Cardiac fibroblast (primary cell): ENCODE measurements at regions not wholly inside any gene's neighbourhood (a gene's known extent, or its start where the extent isn't known, plus 50 kb on each side); places are given as distances from the start of the nearest gene placed in this dataset.

Experiments used
- DNase-seq, 2 donors: peaks; one replicate each; pipeline versions ENCODE4 v3.0.0 to v3.0.0-alpha.2; 2010; ENCODE audit warnings: low read depth in 2 of 2
- H3K4me3 ChIP-seq, 2 donors: replicated peaks in 1 of 2; 1 replicate in 1 of 2; 2 replicates in 1 of 2; pipeline ENCODE4 v1.5.1; 2011; ENCODE audit warnings: low read depth in 2 of 2, low read length in 2 of 2, mild to moderate bottlenecking in 2 of 2, moderate library complexity in 1 of 2
- TF ChIP-seq, protein P1 (sequence below): IDR thresholded peaks from one replicate; pipeline ENCODE4 v1.5.1; 2011; ENCODE audit warnings: low read depth, mild to moderate bottlenecking, low read length, inconsistent platforms

DNA sequence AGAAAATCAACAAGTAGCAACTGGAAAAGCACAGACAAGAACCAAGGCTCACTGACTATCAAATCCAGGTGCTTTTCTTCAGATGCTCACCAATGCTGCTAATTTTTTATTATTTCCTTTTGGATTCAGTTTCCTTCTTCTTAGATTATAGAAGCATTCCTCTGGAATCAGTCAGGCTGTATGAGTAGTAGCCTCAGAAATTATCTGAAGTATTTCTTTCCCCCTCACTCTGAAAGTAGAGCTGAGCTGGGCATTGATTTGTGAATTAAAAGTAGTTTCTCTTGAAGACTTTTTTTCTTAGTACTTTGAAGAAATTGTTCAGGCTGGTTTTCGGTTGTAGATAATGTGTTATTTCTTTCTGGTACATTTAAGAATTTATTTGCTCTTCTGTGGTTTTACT is 273.7 kb downstream of the NOL4 start:
- TF ChIP-seq, protein P1, sequence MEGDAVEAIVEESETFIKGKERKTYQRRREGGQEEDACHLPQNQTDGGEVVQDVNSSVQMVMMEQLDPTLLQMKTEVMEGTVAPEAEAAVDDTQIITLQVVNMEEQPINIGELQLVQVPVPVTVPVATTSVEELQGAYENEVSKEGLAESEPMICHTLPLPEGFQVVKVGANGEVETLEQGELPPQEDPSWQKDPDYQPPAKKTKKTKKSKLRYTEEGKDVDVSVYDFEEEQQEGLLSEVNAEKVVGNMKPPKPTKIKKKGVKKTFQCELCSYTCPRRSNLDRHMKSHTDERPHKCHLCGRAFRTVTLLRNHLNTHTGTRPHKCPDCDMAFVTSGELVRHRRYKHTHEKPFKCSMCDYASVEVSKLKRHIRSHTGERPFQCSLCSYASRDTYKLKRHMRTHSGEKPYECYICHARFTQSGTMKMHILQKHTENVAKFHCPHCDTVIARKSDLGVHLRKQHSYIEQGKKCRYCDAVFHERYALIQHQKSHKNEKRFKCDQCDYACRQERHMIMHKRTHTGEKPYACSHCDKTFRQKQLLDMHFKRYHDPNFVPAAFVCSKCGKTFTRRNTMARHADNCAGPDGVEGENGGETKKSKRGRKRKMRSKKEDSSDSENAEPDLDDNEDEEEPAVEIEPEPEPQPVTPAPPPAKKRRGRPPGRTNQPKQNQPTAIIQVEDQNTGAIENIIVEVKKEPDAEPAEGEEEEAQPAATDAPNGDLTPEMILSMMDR: no peak
- no peak overlapping the region for H3K4me3 ChIP-seq
- DNase-seq: peak in 1 of 2 donors; percentile 35

DNA sequence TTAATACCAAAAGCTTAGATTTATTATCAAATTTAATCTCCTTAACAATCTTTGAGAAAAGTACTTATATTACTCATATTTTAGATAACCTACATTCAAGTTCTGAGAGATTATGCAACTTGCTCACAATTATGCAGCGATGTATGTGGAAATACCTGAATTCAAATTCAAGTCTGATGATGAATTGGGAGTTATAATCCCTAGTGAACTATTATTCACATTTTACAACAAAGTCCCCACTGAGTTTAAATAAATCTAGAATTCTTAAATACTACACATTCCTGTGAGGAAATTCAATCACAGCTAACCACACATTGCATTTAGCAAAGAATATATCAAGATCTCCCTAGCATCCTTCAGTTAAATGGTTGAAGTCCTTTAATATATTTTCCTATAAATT is 278.4 kb downstream of the NOL4 start:
- TF ChIP-seq, protein P1: no peak
- H3K4me3 ChIP-seq: no peak overlapping the region
- DNase-seq: peak in 1 of 2 donors; percentile 73

DNA sequence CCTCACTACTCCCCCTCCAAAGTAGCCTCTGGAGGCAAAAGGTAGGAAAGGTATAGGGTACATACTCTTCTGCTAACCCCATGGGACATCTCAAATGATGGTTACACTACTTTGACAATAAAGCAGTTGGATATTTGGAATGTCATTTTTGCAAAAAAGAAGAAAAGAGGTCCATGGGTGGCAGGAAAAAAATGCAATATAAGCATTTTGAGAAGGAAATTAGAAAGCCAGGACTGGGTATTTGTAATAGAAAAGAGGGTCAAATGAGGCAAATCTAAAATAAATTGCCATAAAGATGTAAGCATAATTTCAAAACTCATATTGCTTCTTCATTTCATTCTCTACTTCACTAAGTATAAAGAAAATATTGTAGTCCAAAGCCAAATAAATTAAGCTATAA is 280.2 kb downstream of the NOL4 start:
- DNase-seq: no peak
- TF ChIP-seq, protein P1: no peak
- H3K4me3 ChIP-seq: no peak overlapping the region

DNA sequence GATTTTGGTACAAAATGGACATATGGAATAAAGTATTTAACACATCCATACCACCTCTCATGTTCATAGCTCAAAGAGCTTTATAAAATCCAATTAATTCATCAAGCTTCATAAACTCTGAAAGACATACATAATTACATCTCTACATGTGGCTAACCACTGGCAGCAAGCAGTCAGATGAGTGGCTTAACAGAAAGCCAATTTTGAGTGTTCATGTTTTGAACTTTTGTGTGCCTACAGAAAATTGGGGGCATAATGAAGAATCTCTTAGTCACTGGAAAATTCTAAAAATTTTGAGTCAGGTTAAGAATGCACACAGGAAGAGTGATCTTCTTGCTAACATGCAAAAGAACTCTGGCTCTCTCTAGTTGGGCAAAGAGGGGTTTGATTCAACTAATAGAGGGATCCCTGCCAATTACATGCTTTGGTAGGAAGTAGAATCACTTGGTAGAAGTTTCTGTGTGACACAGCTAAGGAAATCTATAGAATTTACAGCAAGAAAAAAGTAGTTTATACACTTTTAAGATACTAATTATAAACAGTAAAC is 287.4 kb downstream of the NOL4 start:
- DNase-seq: no peak
- TF ChIP-seq, protein P1: no peak
- no peak overlapping the region for H3K4me3 ChIP-seq

DNA sequence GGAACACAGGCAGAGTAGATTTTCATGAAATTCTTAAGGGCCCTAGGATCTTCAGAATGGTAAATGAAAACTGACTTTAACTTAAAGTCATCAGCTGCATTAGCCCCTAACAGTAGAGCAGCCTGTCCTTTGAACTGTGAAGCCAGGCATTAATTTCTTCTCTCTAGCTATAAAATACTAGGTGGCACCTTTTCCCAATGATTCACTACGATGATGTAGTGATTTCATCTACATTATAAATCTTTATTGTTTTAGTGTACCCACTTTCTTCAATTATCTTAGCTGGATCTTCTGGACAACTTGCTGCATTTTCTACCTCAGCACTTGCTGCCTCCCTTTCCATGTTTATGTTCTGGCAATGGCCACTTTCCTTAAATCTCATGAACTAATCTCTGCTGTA is 290.5 kb downstream of the NOL4 start:
- DNase-seq: no peak
- TF ChIP-seq, protein P1: no peak
- H3K4me3 ChIP-seq: no peak overlapping the region

DNA sequence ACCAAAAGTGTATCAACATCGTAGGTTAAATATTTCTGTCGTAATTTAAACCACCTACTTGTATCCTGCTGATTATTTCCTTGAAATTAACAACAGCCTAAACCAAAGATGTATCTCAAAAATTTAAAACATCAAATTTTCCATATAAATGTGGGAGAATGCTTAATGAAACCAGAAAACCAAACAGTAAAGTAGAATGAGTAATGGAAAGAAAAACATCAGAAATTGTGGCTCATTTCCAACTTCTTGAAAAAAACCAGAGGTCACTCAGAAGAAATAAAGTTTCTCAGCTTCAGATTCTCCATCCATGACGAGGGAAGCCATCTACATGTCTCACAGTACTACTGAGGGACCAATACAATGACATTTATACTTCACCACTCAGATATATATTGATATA is 296.5 kb downstream of the NOL4 start:
- TF ChIP-seq, protein P1: no peak
- peak; percentile 5 to 80 for DNase-seq
- H3K4me3 ChIP-seq: no peak overlapping the region

DNA sequence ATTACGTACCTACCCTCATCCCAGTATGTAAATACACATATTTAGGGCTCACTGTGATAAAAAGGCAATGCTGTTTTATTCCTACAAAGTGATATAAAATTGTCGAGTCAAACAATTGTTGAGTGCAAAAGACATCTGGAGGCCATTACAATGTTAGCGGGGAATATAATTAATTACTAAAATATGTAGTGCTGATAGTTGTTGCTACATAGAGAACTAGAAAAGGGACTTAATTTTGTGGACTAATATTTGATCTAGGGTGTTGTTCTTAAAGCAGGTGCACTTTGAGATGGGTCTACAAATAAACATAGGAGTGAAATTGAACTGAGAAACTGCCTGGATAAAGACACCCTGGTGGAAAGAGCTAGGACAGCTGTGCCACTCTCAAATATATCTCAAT is 300.1 kb downstream of the NOL4 start:
- no peak for DNase-seq
- TF ChIP-seq, protein P1: no peak
- no peak overlapping the region for H3K4me3 ChIP-seq
